ENCODE measurements at regions not wholly inside any gene's neighbourhood (a gene's known extent, or its start where the extent isn't known, plus 50 kb on each side); places are given as distances from the start of the nearest gene placed in this dataset.

DNA sequence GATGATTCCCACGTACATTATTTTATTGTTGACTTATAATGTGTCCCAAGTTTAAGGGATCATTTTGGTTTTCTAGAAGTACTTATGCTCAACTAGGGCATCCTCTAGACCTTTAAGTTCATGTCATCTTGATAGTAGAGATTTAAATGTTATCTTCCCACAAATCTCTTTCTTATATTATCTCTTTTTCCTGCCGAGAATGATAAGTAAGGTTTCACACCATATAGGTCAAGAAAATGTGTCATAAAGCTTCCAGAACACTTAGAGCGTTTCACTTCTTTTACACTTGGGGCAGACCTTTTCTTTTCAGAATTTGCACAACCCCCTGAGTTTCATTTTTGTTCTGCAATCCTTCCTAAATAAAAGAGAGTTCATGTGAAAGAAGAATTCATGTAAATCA, 142.0 kb upstream of the CBLB start:
- no peak for TF ChIP-seq CTCF (IDR thresholded peaks at IDR 0.05)
- no peak for TF ChIP-seq POLR2A (IDR thresholded peaks at IDR 0.05)
